ENCODE measurements at regions not wholly inside any gene's neighbourhood (a gene's known extent, or its start where the extent isn't known, plus 50 kb on each side); places are given as distances from the start of the nearest gene placed in this dataset.

GRCh38 chrX:132559101-132559500 lies 70.3 kb upstream of the MBNL3 start:
- no peak overlapping the region for H3K27ac ChIP-seq
- in situ Hi-C loops (cut with MboI) = no loop called here
- no peak overlapping the region for H3K4me2 ChIP-seq (ENCODE audit: unreplicated experiment)
- no peaks in the 10 kb centered on the region for H3K36me3 ChIP-seq (ENCODE audit: low read depth)
- no peak overlapping the region for H3K4me3 ChIP-seq
- H3K27me3 ChIP-seq (replicated peaks; ENCODE audit: insufficient read depth) = no peaks in the 10 kb centered on the region
- 50 to 77% methylated on average over 2 of the region's 2 CpGs for WGBS, 2 experiments (ENCODE audit: low coverage in 1 of 2, low lambda C conversion rate in 2 of 2, missing lambda C conversion rate in 2 of 2)
- no peaks in the 10 kb centered on the region for H3K4me1 ChIP-seq (ENCODE audit: insufficient read depth)
- no peaks in the 10 kb centered on the region for H4K20me1 ChIP-seq (ENCODE audit: insufficient read depth)
- H3F3A ChIP-seq (ENCODE audit: insufficient read depth) = no peaks in the 10 kb centered on the region
- no peaks in the 10 kb centered on the region for H3K79me2 ChIP-seq (ENCODE audit: insufficient read depth)
- no peak for DNase-seq
- no peak overlapping the region for H2AFZ ChIP-seq
- no peaks in the 10 kb centered on the region for H3K9me3 ChIP-seq (ENCODE audit: low read depth)
- TF ChIP-seq EZH2phosphoT487 (IDR thresholded peaks at IDR 0.05; ENCODE audit: insufficient read depth, low read depth) (no peak), EZH2 (IDR thresholded peaks at IDR 0.05; ENCODE audit: insufficient read depth, poor library complexity, severe bottlenecking) (no peak)
- no peak overlapping the region for H3K9ac ChIP-seq
- no peaks in the 10 kb centered on the region for H3K9me2 ChIP-seq (ENCODE audit: insufficient read depth)

GRCh38 chrX:132539611-132540010 lies 50.8 kb upstream of the MBNL3 start:
- TF ChIP-seq EZH2phosphoT487 (IDR thresholded peaks at IDR 0.05; ENCODE audit: insufficient read depth, low read depth) (no peak), EZH2 (IDR thresholded peaks at IDR 0.05; ENCODE audit: insufficient read depth, poor library complexity, severe bottlenecking) (no peak)
- Histone ChIP-seq H3K9me2 (ENCODE audit: insufficient read depth) (no peaks in the 10 kb centered on the region), H3K27me3 (replicated peaks; ENCODE audit: insufficient read depth) (no peaks in the 10 kb centered on the region), H3K27ac (no peak overlapping the region), H3K9me3 (ENCODE audit: low read depth) (no peaks in the 10 kb centered on the region), H3K4me3 (no peak overlapping the region), H3K79me2 (ENCODE audit: insufficient read depth) (no peaks in the 10 kb centered on the region), H2AFZ (no peak overlapping the region), H3K4me1 (ENCODE audit: insufficient read depth) (no peaks in the 10 kb centered on the region), H3K36me3 (ENCODE audit: low read depth) (no peaks in the 10 kb centered on the region), H3K9ac (no peak overlapping the region), H4K20me1 (ENCODE audit: insufficient read depth) (no peaks in the 10 kb centered on the region), H3F3A (ENCODE audit: insufficient read depth) (no peaks in the 10 kb centered on the region), H3K4me2 (ENCODE audit: unreplicated experiment) (no peak overlapping the region)
- 27 to 45% methylated on average over 1 of the region's 1 CpG for WGBS, 2 experiments (ENCODE audit: low coverage in 1 of 2, low lambda C conversion rate in 2 of 2, missing lambda C conversion rate in 2 of 2)
- no peak for DNase-seq
- in situ Hi-C loops (cut with MboI) = no loop called here

Data from GM23248 (cell line).